K562 (cell line): ENCODE measurements at regions not wholly inside any gene's neighbourhood (a gene's known extent, or its start where the extent isn't known, plus 50 kb on each side); places are given as distances from the start of the nearest gene placed in this dataset.

ENCODE experiments used
- ATAC-seq: fragments of 200-7000 bp; cut with Tn5 transposase; 3 replicates; pipeline ENCODE4 v1.9.1; 2020; ENCODE audit warnings: moderate library complexity
- BruUV-seq: library from RNA; stranded (reverse); fragments of 400-500 nt; replicated peaks from 2 replicates; lab custom pipeline; 2021; lab: Mats Ljungman, UMichigan
- CTCF ChIA-PET: fragments of 300-600 bp; formaldehyde crosslinking; extraction: SDS; loops from one replicate; lab custom pipeline; 2021; ENCODE audit warnings: low intra/inter-chr PET ratio; lab: Yijun Ruan, JAX
- POLR2A ChIA-PET: fragments of 300-600, 350-650 bp; sonication (Branson Sonifier 250); formaldehyde crosslinking; extraction: SDS; loops from one replicate; lab custom pipeline; 2021; ENCODE audit warnings: antibody characterized with exemption, inconsistent platforms; lab: Yijun Ruan, JAX
- DNase-seq, 4 experiments: peaks; one replicate each; pipeline versions ENCODE4 v3.0.0 to v3.0.0-alpha.2; 2011 to 2018; ENCODE audit warnings: low spot score in 3 of 4, mixed read lengths in 3 of 4; ENCODE audit errors: extremely low read depth in 1 of 4
- FAIRE-seq: peaks from 2 replicates; lab custom pipeline; 2011; peaks lifted over from hg19 to GRCh38; lab: Jason Lieb, UNC
- H2AFZ ChIP-seq: 2 replicates; pipeline ENCODE4 v1.6.0; 2011; ENCODE audit warnings: low read depth, low read length, control low read depth, inconsistent platforms
- H3K27ac ChIP-seq: fragments of 200-600 bp; 3 replicates; pipeline ENCODE4 v1.8.0; 2011; ENCODE audit warnings: low read depth, mild to moderate bottlenecking, control low read depth, inconsistent platforms, low read length, moderate library complexity, mixed read lengths; ENCODE audit errors: extremely low read depth
- H3K27me3 ChIP-seq, 2 experiments: fragments of 300-600 bp in 1 of 2; 2 replicates in 1 of 2; 3 replicates in 1 of 2; pipeline versions ENCODE4 v1.6.0 to v1.8.0; 2011; ENCODE audit warnings: inconsistent platforms in 2 of 2, low read length in 2 of 2, mild to moderate bottlenecking in 1 of 2, mixed read lengths in 1 of 2, moderate library complexity in 1 of 2; ENCODE audit not compliant: control insufficient read depth in 2 of 2, insufficient read depth in 2 of 2
- H3K36me3 ChIP-seq: fragments of 300-600 bp; 3 replicates; pipeline ENCODE4 v1.8.0; 2011; ENCODE audit warnings: mild to moderate bottlenecking, low read length, inconsistent platforms; ENCODE audit not compliant: control insufficient read depth, insufficient read depth
- H3K4me1 ChIP-seq, 2 experiments: fragments of 200-600 bp in 1 of 2; replicated peaks in 1 of 2; 2 replicates in 1 of 2; 3 replicates in 1 of 2; pipeline versions ENCODE4 v1.5.1 to v1.8.0; 2011; ENCODE audit warnings: inconsistent platforms in 2 of 2, low read length in 2 of 2, mild to moderate bottlenecking in 1 of 2, mixed read lengths in 1 of 2, moderate library complexity in 1 of 2; ENCODE audit not compliant: control insufficient read depth in 2 of 2, insufficient read depth in 2 of 2
- H3K4me2 ChIP-seq: 2 replicates; pipeline ENCODE4 v1.6.1; 2011; ENCODE audit warnings: low read length, control low read depth, inconsistent platforms, mixed read lengths; ENCODE audit not compliant: insufficient read depth
- H3K4me3 ChIP-seq: fragments of 200-600 bp; sonication (generic), shearing (Covaris generic); 2 replicates; pipeline ENCODE4 v1.5.1; 2016; ENCODE audit warnings: control low read depth, inconsistent platforms
- H3K79me2 ChIP-seq: fragments of 200-600 bp; 3 replicates; pipeline ENCODE4 v1.8.0; 2011; ENCODE audit warnings: low read length, inconsistent platforms; ENCODE audit not compliant: control insufficient read depth, insufficient read depth
- H3K9ac ChIP-seq, 2 experiments: 2 replicates each; pipeline versions ENCODE4 v1.6.0 to v1.6.1; 2011; ENCODE audit warnings: low read depth in 2 of 2, low read length in 2 of 2, control low read depth in 1 of 2, inconsistent platforms in 1 of 2, mild to moderate bottlenecking in 1 of 2, mixed read lengths in 1 of 2; ENCODE audit not compliant: insufficient read depth in 1 of 2
- H3K9me1 ChIP-seq: one replicate; pipeline ENCODE4 v1.6.0; 2011; ENCODE audit warnings: inconsistent platforms, mild to moderate bottlenecking, low read length, moderate library complexity; ENCODE audit not compliant: control insufficient read depth, insufficient read depth
- H3K9me3 ChIP-seq: replicated peaks from 2 replicates; pipeline ENCODE4 v1.5.1; 2011; ENCODE audit warnings: low read depth, low read length, inconsistent platforms; ENCODE audit not compliant: control insufficient read depth, insufficient read depth
- H4K20me1 ChIP-seq: replicated peaks from 2 replicates; pipeline ENCODE4 v1.6.1; 2011; ENCODE audit warnings: low read length, inconsistent platforms, mixed read lengths; ENCODE audit not compliant: control insufficient read depth, insufficient read depth
- ASH1L ChIP-seq: fragments of 450-650 bp; IDR thresholded peaks from 2 replicates; pipeline ENCODE4 v1.6.1; 2018; ENCODE audit warnings: borderline replicate concordance, mild to moderate bottlenecking, low read depth; ENCODE audit not compliant: partially characterized antibody
- ZNF778 ChIP-seq: fragments of 450-650 bp; formaldehyde crosslinking; IDR thresholded peaks from 2 replicates; pipeline ENCODE4 v1.4.0; 2020; ENCODE audit warnings: mild to moderate bottlenecking, moderate library complexity
- WGBS: fragments of 100-300 bp; shearing (Covaris generic); methylation state at CpG from one replicate; pipeline ENCODE4 v1.1.6; 2016; ENCODE audit warnings: low coverage, mixed read lengths; ENCODE audit not compliant: insufficient coverage; ENCODE audit errors: missing lambda C conversion rate; 5-methylcytosine and 5-hydroxymethylcytosine counted together
- in situ Hi-C: fragments of 300-500 bp; cut with MboI; formaldehyde crosslinking; loops from 4 replicates; pipeline ENCODE4 v1.15.0; 2018; ENCODE audit warnings: inconsistent platforms, mixed read lengths
- intact Hi-C: fragments of 100-400 bp; cut with micrococcal nuclease; formaldehyde crosslinking; loops from 2 replicates; pipeline ENCODE4 v1.14.2; 2022
- TF ChIP-seq, protein P1 (sequence below), 2 experiments: IDR thresholded peaks in 1 of 2; conservative IDR thresholded peaks in 1 of 2; 2 replicates each; pipeline ENCODE4 v1.6.1; 2016; ENCODE audit warnings: low read depth in 2 of 2, mild to moderate bottlenecking in 1 of 2, missing compliant biosample characterization in 1 of 2, missing genetic modification characterization in 1 of 2, moderate library complexity in 1 of 2

- TF ChIP-seq ZNF778 (CRISPR knock-in tag), result no peak
Observed at GRCh38 chr7:25286756-25287155, 58.5 kb upstream of the NPVF start (continued).

DNA sequence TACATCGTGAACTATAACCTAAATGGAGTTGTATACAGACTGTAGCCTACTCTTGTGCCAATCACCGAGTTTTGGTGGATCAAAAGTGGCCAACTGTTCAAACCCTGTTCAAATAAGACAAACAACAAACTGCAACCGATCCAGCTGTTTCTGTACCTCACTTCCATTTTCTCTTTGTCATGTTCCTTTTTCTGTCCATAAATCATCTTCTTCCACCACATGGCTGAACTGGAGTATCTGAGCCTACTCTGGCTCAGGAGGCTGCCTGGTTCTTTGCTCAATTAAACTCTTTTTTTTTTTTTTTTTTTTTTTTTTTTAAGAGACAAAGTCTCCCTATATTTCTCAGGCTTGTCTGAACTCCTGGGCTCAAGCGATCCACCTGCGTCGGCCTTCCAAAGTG lies 59.0 kb upstream of the NPVF start:
- H3K79me2 ChIP-seq, result no peaks in the 10 kb centered on the region
- DNase-seq (no peak), FAIRE-seq (no peak), ATAC-seq (no peak)
- H4K20me1 ChIP-seq, result no peaks in the 10 kb centered on the region
- no peak overlapping the region for H3K4me3 ChIP-seq
- no peaks in the 10 kb centered on the region for H3K9me3 ChIP-seq
- no peak overlapping the region for H3K4me2 ChIP-seq
- CTCF ChIA-PET, result no interaction called here
- intact Hi-C loops (no loop called here), in situ Hi-C loops (no loop called here)
- WGBS, result 4% methylated on average over 6 of the region's 6 CpGs
- H3K9ac ChIP-seq, result no peak overlapping the region
- H3K9me1 ChIP-seq, result no peaks in the 10 kb centered on the region
- no peaks in the 10 kb centered on the region; a peak in 2 of 5 replicates for H3K27me3 ChIP-seq
- H3K27ac ChIP-seq, result no peak overlapping the region
- H3K36me3 ChIP-seq, result no peaks in the 10 kb centered on the region
- no peaks in the 10 kb centered on the region for H3K4me1 ChIP-seq
- no peak overlapping the region for H2AFZ ChIP-seq
- POLR2A ChIA-PET, result no interaction called here
- no TSS peak for BruUV-seq
- no peak for TF ChIP-seq ASH1L
- TF ChIP-seq, protein P1, sequence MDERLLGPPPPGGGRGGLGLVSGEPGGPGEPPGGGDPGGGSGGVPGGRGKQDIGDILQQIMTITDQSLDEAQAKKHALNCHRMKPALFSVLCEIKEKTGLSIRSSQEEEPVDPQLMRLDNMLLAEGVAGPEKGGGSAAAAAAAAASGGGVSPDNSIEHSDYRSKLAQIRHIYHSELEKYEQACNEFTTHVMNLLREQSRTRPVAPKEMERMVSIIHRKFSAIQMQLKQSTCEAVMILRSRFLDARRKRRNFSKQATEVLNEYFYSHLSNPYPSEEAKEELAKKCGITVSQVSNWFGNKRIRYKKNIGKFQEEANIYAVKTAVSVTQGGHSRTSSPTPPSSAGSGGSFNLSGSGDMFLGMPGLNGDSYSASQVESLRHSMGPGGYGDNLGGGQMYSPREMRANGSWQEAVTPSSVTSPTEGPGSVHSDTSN (CRISPR knock-in tag; IDR thresholded peaks at IDR 0.05; ENCODE audit: low read depth), result no peak
- TF ChIP-seq, protein P1 (tag; conservative IDR thresholded peaks at IDR 0.05; ENCODE audit: low read depth), result peak; percentile 44
